GM21423 (cell line): ENCODE measurements at regions not wholly inside any gene's neighbourhood (a gene's known extent, or its start where the extent isn't known, plus 50 kb on each side); places are given as distances from the start of the nearest gene placed in this dataset.
"Not testable (repeated sequence)": the region's sequence is repeated elsewhere in the genome, so short reads cannot be mapped to it uniquely, and the experiment has no call there.

ENCODE experiments used
- ATAC-seq: cut with Tn5 transposase; IDR thresholded peaks from one replicate; pipeline ENCODE4 v1.9.1; 2021; ENCODE audit warnings: mild to moderate bottlenecking, moderate library complexity; ENCODE audit not compliant: unreplicated experiment

DNA sequence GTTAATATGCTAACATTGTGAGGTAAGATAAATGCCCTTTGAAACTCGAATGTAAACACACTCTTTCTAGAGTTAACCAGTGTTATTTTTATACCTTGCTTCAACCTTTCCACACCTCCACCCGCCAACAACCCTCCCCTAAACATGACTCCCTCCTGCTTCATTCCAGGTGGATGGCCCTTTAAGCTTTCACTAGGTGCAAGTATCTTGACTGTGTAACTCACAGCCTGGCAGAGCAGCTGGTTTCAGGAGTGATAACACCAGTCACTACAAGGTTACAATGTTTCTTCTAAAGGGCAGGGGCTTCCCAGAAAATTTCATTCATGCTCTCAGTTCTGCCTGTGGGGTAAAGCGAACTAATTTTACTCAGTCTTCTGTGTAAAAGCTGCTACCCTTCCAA is 318.1 kb upstream of the FRG1 start:
- ATAC-seq: not testable (repeated sequence)

GRCh38 chr4:189627041-189627440 is 313.6 kb upstream of the FRG1 start:
- ATAC-seq: not testable (repeated sequence)

GRCh38 chr4:189629733-189630132 is 310.9 kb upstream of the FRG1 start:
- ATAC-seq: not testable (repeated sequence)

DNA sequence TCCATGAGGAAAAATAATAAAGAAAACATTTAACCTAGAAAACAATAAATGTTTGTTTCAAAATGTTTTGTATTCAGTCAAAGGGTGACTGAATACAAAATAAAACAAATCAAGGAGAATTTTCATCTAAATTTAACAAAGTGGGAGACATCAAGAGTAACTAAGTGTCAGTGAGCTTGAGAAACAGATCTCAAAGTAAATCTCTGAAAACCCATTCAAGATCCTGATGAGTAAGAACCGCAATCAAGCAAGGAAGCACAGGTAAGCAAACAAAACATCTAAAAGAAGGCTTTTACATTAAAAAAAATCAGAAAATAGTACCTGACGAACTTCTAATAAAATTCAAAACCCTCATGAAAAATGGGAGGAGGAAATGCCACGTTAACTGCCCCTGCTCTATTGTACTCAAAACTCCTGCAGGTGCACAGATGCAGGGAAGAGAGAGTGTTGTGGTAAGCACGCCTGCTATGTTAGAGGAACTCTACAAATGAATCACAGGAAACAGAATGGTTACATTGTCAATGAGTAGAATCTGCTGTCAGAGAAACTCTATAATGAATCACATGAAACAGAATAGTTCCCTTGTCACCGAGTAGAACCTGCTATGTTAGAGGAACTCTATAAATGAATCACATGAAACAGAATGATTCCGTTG is 309.6 kb upstream of the FRG1 start:
- peak; percentile 55 for ATAC-seq

- ATAC-seq: not testable (repeated sequence)
Measured at GRCh38 chr4:189631568-189631916, 309.1 kb upstream of the FRG1 start.

- not testable (repeated sequence) for ATAC-seq
Measured at GRCh38 chr4:189650436-189650835, 290.2 kb upstream of the FRG1 start.

DNA sequence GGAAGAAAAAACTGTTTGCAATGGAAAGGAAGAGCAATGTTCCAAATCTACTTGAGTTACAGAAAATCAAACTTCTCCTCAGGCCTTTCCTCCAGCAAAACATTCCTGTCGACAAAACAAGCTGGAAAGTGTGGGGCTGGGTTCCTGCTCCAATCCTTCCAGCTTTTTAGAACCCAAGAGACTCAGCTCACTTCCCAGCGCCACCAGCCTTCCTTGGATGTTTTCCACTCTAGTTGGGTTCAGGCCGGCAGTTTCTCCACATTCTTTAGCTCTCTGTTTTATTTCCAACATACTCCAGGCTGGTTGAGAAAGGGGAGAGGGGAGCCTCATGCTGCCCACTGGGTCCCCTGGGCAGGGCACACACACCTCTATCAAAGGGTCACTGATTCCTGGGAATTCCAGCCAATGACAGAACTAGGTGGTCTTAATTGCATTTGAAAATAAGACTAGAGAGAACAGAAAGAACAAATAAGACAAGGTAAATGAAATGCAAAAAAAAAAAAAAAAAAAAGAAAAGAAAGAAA is 287.5 kb upstream of the FRG1 start:
- not testable (repeated sequence) for ATAC-seq

- not testable (repeated sequence) for ATAC-seq
Measured at GRCh38 chr4:189653983-189654382, 286.7 kb upstream of the FRG1 start.

DNA sequence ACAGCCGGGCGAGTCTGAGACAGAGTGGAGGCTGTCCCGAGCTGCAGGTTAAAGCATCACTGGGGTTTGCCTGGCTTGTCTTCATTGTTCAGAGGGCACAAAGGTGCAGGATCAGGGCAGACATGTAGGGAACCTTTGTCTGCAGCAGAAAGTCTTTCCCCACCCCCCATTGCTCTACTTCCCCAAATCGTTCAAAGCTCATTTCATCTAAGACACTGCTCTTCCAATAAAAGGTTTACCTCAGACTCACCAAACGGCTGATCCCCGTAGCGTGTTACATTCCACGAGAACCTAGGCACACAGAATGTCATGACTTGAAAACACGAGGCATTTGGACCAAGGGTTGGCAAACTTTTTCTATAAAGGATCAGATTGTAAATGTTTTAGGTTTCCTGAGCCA is 286.3 kb upstream of the FRG1 start:
- not testable (repeated sequence) for ATAC-seq

GRCh38 chr4:189655817-189656216 is 284.9 kb upstream of the FRG1 start:
- ATAC-seq: not testable (repeated sequence)

- ATAC-seq: no peak
Measured at GRCh38 chr4:189656641-189657040, 284.0 kb upstream of the FRG1 start.

DNA sequence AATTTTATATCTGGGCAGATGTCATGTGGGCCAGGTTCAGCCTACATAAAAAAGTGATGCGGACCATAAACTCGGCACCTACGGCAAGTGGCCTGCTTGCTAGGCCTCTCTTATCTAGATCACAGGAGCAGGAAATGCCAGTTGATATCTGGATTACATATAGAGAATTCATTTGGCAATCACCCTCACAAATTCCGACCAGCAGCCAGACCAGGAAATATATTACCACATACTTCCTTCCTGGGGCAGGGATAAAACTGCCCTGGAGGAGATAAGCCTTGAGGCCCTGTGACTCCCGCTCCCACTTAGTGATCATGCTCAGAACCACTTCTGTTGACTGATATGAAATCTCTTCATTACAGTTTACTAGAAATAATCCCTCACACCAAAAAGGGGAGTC is 282.4 kb upstream of the FRG1 start:
- not testable (repeated sequence) for ATAC-seq

- ATAC-seq: not testable (repeated sequence)
Measured at GRCh38 chr4:189658831-189659230, 281.8 kb upstream of the FRG1 start.

GRCh38 chr4:189659287-189659686 is 281.4 kb upstream of the FRG1 start:
- no peak for ATAC-seq

DNA sequence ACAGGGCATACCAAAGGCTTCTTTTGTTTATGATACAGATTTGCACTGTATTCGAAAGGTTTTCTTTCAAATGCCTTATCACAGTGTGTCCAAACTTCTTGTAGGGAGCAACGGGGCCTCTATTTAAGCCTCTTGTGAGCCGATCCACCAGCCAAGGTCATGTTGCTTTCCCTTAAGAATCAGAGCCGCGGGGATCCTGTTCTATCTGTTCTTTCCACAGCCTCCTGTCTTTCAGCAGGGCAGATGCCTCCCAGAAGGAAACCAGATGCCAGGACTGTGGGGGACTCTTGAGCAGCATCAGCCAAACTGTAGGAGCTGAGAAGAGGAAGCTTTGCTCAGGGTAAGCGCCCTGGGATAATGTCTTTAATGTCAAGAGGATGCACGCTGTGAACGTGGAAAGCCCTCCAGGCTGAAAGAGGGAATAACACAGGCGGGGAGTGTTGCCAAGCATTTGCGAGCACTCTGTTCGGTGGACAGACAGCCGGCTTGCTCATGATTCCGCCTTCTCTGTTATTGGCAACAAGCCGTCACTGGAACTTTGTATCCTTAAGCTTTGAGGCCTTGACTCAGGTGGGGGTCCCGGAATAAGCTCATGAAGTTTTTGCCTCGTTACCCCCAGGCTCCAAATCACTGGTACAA is 279.8 kb upstream of the FRG1 start:
- ATAC-seq: no peak

- no peak for ATAC-seq
Measured at GRCh38 chr4:189664693-189665250, 275.9 kb upstream of the FRG1 start.

- ATAC-seq: not testable (repeated sequence)
Measured at GRCh38 chr4:189665712-189666305, 274.9 kb upstream of the FRG1 start.

DNA sequence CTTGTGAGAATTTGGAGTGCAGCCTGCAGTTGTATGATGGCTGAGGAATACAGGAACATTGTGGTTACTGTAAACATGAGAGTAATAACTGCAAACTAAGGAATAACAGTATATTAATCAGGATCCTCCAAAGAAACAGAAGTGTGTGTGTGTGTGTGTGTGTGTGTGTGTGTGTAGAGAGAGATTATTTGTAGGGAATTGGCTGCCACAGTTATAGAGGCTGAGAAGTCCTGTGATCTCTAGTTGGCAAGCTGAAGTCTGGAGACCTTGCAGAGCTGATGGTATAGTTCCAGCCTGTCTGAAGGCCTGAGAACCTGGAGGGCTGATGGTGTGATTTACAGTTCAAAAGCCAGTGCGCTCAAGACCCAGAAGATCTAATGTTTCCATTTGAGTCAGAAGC is 273.3 kb upstream of the FRG1 start:
- not testable (repeated sequence) for ATAC-seq

DNA sequence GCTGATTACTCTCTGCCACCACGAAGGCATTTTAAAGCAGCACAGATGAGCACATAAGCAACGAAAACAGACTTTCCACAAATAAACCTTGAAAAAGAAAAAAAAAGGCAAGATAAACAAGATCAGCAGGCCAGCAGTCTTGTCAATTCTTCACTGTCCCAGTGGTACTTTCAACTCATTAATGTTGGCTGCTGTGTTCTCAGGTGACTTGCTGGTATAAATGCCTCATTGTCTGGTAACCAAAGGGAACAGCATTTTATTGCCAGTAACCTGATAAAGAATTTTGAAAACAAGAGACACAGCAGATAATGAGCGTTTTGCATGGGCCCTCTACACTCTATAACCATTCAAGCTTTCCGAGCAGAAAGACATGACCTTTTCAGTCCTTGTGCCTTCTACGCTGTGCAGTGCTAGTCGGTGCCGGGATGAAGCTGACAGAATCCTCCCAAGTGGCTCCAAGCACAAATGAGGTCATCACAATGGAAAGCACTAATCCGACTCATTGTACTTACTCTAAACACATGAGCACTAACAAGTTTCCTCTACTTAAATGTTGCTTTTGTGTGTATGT is 242.9 kb upstream of the FRG1 start:
- not testable (repeated sequence) for ATAC-seq

DNA sequence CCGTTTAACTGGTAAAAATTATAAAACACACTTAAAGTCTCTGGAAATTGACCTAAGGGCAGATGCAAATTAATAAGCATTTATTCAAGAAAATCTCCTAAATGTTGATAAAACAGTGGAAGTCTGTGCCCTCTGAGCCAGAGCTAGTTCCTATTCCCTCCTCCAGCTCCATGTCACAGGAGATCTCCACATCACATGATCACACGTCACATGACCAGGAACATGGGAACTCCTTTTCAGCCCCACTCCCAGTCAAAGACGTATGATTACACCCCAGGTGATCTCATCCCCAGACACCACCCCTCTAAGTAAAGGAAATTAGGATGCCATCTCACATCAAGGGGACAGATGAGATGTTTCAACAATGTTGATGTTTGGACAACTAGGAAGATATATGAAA is 237.7 kb upstream of the FRG1 start:
- ATAC-seq: not testable (repeated sequence)

DNA sequence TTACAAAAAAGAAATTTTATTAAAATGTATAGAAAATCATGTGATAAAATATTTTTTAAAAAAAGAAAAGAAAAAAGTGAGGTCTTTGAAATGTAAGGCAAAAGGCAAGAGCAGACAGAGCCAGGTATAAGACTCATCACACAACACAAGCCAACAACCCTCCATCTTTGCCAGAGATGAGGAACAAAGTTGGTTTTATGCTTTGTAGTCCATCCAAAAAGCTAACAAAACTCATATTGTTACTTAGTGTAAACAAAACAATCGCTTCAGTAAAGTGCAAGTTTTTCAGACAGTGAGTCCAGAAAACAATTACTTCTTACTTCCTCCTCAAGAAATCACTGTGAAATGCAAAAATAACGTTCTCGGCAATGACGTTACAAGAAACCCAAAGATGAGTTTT is 233.9 kb upstream of the FRG1 start:
- ATAC-seq: not testable (repeated sequence)
